Suppressor macrophage treated with lipopolysaccharide for 1 hour (primary cell): ENCODE measurements at regions not wholly inside any gene's neighbourhood (a gene's known extent, or its start where the extent isn't known, plus 50 kb on each side); places are given as distances from the start of the nearest gene placed in this dataset.

Experiments
- DNase-seq, 3 donors: peaks; one replicate each; pipeline ENCODE4 v3.0.0-alpha.2; 2020 to 2022

DNA sequence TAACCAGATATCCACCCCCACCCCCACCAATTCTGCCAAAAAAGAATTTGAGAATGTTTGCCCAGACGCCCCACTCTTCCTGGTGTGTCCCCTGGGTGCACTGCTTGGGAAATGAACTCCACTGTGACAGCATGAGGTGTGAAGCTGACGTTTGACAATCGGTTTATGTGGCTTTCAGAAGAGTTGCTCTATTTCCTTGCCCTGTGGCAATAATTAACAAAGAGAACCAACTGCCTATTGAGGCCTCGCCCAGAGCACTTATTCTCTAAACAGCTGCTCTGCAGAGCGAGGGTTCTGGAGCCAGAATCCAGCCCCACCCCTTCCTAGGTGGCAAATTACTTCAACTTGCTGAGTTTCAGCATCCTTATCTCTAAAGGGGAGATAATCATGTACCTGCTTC is 115.8 kb upstream of the SIX3 start:
- DNase-seq = no peak

DNA sequence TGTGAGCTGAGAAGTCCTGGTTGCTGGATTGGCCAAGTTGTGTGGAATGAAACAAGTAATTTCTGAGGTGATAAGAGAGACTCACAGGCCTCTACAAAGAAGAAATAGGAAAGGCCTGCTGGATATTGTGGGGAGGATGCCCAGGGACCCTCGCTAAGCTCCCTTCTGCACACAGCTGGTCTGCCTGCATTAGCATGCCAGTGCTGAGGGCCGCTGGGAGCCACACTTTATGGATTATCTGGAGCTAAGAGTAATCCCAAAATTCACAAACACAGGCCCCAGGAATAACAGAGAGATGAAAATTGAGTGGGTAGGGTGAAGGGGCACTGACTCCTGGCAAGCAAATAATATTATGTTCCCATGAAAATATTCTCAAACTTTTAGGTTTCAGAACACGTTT is 114.9 kb upstream of the SIX3 start:
- no peak for DNase-seq

DNA sequence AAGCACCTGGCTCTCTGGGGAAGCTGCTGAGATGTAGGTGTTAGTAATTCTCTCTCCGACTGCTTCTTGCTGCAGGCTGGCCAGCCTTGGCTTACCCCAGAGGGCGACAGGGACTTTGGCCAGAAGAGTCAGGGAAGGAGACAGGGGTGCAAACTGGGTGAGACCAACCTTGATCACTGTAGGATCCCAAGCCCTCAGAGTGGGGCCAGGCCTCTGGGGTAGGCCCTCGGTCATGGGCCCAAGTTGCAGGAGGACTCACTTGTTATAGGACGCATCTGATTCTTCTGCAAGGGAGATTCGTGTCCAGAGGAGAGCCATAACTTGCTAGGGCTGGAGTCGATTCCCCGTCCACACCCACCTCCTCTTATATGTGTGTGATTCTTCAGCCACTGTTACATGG is 111.7 kb upstream of the SIX3 start:
- no peak for DNase-seq

- peak in 1 of 3 donors; percentile 36 for DNase-seq
Observed at GRCh38 chr2:44833171-44834069, 108.1 kb upstream of the SIX3 start.

DNA sequence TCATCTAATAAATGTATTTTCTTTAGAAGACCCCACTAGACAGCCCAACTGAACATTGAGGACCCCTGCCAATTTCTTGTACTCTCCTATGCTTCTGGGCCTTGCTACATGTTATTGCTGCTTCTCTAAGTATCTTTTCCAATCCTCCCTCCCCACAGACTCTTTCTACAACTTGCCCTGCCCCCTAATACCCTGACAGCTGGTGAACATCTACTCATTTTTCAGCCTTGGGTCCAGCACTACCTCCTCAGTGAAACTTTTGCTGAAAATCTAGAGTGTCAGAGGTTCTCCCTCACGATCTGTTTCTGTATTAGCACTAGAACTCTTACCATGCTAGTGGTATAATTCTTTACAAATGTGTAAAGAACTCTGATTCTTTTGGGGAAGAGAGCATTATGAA is 106.8 kb upstream of the SIX3 start:
- DNase-seq = no peak

GRCh38 chr2:44836174-44836573 is 105.3 kb upstream of the SIX3 start:
- no peak for DNase-seq

DNA sequence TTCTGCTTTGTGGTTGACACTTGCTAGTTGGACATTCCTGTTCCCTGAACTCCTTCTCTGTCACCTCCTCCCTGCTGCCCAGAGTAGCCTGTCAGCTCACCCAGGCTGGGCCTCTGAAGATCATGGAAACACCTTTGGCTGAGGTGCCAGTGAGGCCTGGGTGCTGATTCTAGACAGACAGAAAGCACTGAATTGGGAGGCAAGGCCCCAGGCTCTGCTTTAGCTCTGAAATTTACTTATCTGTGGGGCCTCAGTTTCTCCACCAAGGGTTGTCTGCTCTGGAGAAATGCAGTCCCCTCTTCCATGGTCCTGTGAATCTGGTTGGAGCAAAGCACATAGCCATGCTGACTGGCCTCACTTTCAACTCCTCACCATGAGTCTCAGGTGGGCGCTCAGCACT is 104.6 kb upstream of the SIX3 start:
- no peak for DNase-seq

- DNase-seq = no peak
Observed at GRCh38 chr2:44838116-44838790, 103.2 kb upstream of the SIX3 start.

GRCh38 chr2:44839370-44839769 is 102.1 kb upstream of the SIX3 start:
- no peak for DNase-seq

- DNase-seq = no peak
Observed at GRCh38 chr2:44839771-44840502, 101.6 kb upstream of the SIX3 start.

GRCh38 chr2:44840503-44840850 is 101.0 kb upstream of the SIX3 start:
- DNase-seq = no peak

DNA sequence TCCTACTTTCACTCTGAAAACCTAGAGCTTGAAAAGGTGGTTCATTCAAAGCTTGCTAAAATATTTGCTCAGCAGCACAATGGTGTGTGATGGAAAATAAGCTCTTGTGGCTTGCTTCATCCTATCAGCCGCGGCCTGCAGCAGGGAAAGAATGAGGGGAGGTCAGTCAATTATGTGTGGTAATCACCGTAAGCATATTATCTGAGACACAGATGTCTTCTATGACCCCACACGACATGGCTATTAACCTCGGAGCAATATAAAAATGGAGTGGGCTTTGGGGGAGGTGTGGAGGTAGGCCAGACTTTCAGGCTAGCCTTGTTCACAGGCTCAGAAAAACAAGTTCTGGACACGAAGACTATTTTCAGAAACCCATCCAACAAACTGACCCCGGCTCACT is 98.4 kb upstream of the SIX3 start:
- no peak for DNase-seq

DNA sequence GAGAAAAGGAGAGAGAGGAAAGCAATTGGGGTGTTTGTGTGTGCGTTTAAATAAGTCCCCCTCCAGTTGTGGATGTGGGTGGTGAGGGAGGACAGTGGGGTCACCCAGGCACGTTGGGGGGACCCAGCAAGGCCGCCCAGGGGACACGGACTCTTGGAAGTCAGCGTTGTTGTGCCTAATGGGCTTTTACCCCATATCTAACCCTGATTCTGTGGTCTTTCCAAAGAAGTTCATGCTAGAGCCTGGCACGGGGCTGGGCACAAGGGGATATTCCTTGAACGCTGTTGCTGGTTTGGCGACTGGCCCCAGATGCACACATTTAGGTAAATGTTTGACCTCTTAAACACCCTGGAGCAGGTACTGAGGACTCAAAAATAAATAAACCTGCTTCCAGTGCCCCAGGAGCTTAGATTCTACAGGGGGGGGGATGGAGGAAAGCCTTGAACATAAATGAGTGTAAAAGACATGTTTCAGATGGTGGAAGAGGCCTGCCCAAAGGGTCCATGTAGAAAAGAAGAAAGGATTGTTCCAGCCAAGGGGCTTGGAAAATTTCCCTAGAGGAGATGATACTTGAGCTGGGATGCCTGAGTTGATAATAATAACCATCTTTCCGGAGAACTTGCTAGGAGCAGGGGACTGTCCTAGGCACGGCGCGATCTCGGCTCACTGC is 97.7 kb upstream of the SIX3 start:
- no peak for DNase-seq

GRCh38 chr2:44844651-44845270 is 96.7 kb upstream of the SIX3 start:
- DNase-seq = no peak

GRCh38 chr2:44848026-44848425 is 93.5 kb upstream of the SIX3 start:
- DNase-seq = no peak

GRCh38 chr2:44850016-44850415 is 91.5 kb upstream of the SIX3 start:
- DNase-seq = no peak

GRCh38 chr2:44851518-44851917 is 90.0 kb upstream of the SIX3 start:
- DNase-seq = no peak

GRCh38 chr2:44852594-44852993 is 88.9 kb upstream of the SIX3 start:
- no peak for DNase-seq

GRCh38 chr2:44859337-44859736 is 82.2 kb upstream of the SIX3 start:
- no peak for DNase-seq

DNA sequence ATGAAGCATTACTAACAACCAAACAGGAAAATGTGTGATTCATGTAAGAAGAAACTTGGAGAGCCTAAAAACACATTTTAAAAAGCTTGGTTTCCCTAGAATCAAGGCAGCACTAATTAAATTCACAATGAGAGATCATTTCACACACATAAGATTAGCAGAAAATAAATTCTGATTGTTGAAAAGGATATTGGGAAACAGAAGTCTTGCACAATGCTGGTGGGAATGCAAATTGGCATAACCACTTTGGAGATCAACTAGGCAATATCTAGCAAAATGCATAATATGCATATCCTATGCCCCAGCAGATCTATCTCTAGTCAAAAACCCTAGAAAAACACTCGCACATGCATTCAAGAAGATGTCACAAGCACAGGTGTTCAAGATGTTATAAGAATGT is 75.3 kb upstream of the SIX3 start:
- DNase-seq = no peak

DNA sequence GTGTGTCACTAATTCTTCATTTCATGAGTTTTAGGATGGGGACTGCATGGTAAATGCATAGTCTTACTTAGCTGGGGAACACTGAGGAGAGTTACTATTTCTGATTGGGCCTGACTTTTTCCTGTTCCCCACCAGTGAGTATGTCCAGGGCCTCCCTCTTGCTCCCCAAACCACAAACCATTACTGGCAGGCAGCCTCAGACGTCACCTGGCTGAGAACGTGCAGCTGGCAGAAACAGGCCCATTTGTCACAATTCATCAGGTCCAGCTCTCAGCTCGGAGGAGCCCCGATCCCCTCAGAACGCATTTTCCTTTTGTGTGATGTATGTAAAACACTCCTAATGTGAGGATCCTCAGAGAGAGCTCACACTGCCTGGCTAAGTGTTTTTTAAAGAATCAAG is 71.7 kb upstream of the SIX3 start:
- DNase-seq = no peak

DNA sequence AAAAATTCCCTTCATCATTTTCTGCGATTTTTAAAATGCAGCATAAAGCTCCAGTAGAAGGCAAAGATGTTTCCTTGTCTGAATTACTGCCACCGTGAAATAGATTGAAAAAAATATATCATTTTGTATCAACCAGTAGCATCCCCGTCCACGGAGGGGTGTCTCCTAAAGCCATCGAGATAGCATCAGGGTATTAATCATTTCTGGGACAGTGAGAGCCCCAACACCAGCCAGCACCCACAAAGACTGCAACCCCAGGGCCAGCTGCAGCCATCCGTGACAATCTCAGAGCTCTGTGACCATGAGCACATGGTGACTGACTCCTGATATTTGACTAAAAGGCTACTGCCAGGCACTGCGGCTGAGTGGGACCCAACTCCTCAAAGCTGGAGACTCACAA is 64.1 kb upstream of the SIX3 start:
- no peak for DNase-seq
